Cardiac muscle cell (in vitro differentiated cells and primary cell): ENCODE measurements at regions not wholly inside any gene's neighbourhood (a gene's known extent, or its start where the extent isn't known, plus 50 kb on each side); places are given as distances from the start of the nearest gene placed in this dataset.

Source experiments
- DNase-seq, 2 donors: peaks; one replicate each; pipeline versions ENCODE4 v3.0.0 to v3.0.0-alpha.2; 2010 to 2017; ENCODE audit warnings: low read depth in 1 of 2, low spot score in 1 of 2
- H3K27ac ChIP-seq: fragments of 200-600 bp; sonication (generic); 2 replicates; pipeline ENCODE4 v1.5.1; 2016
- H3K27me3 ChIP-seq: fragments of 200-600 bp; sonication (generic); 2 replicates; pipeline ENCODE4 v1.6.0; 2016; ENCODE audit warnings: control low read depth
- H3K36me3 ChIP-seq: fragments of 200-600 bp; sonication (generic); 2 replicates; pipeline ENCODE4 v1.5.1; 2016; ENCODE audit warnings: control low read depth
- H3K4me1 ChIP-seq: fragments of 200-600 bp; sonication (generic); 2 replicates; pipeline ENCODE4 v1.8.1; 2017; ENCODE audit warnings: low read depth, mild to moderate bottlenecking, mixed run types
- H3K4me3 ChIP-seq: fragments of 200-600 bp; sonication (generic); 2 replicates; pipeline ENCODE4 v1.5.1; 2016; ENCODE audit warnings: mild to moderate bottlenecking
- H3K9me3 ChIP-seq: fragments of 200-600 bp; sonication (generic); 2 replicates; pipeline ENCODE4 v1.5.1; 2017; ENCODE audit warnings: low read depth, mild to moderate bottlenecking, control low read depth
- TF ChIP-seq, protein P1 (sequence below): IDR thresholded peaks from 2 replicates; pipeline ENCODE4 v1.5.1; 2012; ENCODE audit warnings: low read depth, mild to moderate bottlenecking, low read length

DNA sequence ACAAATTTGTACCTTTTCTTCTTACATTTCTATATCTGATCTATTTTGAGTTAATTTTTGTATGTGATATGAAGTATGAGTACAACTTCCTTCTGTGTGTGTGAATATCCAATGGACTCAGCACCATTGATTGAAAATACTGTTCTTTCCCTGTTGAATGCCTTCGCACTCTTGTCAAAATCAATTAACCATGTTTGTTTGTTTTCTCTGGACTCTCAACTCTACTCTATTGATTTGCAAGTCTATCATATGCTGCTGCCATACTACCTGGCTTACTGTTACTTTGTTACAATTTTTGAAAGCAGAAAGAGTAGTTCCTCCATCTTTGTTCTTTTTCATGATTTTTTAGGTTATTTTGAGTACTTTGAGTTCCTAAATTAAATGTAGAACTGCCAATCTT is 1437.4 kb upstream of the SPRY2 start:
- no peaks in the 10 kb centered on the region for H3K36me3 ChIP-seq
- no peaks in the 10 kb centered on the region for H3K9me3 ChIP-seq
- TF ChIP-seq, protein P1, sequence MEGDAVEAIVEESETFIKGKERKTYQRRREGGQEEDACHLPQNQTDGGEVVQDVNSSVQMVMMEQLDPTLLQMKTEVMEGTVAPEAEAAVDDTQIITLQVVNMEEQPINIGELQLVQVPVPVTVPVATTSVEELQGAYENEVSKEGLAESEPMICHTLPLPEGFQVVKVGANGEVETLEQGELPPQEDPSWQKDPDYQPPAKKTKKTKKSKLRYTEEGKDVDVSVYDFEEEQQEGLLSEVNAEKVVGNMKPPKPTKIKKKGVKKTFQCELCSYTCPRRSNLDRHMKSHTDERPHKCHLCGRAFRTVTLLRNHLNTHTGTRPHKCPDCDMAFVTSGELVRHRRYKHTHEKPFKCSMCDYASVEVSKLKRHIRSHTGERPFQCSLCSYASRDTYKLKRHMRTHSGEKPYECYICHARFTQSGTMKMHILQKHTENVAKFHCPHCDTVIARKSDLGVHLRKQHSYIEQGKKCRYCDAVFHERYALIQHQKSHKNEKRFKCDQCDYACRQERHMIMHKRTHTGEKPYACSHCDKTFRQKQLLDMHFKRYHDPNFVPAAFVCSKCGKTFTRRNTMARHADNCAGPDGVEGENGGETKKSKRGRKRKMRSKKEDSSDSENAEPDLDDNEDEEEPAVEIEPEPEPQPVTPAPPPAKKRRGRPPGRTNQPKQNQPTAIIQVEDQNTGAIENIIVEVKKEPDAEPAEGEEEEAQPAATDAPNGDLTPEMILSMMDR: no peak
- no peak for DNase-seq
- no peaks in the 10 kb centered on the region for H3K4me1 ChIP-seq
- H3K27ac ChIP-seq: no peak overlapping the region
- no peaks in the 10 kb centered on the region for H3K27me3 ChIP-seq
- no peak overlapping the region for H3K4me3 ChIP-seq

DNA sequence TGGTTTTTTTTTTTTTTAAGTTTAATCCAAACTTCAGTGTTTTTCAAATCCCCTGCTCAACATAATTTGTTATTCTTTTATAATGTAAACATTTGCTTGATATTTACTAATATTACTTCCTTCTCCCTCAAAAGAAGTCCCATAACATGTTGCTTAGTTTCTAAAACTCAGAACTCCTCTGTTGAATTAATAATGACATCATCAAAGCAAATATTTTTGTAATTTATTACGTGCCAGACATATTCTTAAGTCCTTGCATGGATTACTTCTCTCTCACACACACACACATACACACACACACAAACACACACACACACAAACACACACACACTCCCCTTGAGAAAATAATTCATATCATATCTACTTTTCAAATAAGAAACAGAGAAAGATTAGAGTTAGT is 1432.3 kb upstream of the SPRY2 start:
- H3K27me3 ChIP-seq: no peaks in the 10 kb centered on the region
- H3K9me3 ChIP-seq: no peaks in the 10 kb centered on the region
- no peak overlapping the region for H3K4me3 ChIP-seq
- H3K36me3 ChIP-seq: no peaks in the 10 kb centered on the region
- H3K27ac ChIP-seq: no peak overlapping the region
- TF ChIP-seq, protein P1: no peak
- H3K4me1 ChIP-seq: no peaks in the 10 kb centered on the region
- no peak for DNase-seq

DNA sequence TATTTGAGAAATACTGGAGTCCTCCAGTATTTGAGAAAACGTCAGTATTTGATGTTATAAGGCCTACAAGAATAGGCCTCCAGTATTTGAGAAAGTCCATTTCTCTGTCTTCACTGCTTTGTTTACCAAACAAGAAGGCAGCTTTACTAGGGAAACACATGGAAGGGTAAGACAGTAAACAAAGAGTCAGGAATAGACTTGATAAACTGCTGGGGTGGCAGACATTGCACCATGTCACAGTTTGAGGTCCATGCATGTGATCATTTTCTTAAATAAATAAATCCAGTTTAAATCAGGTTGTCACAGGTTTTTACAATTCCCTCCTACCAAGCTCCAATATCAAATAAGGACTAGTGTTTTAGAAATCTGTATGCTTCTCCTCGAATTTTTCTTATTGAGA is 1431.0 kb upstream of the SPRY2 start:
- TF ChIP-seq, protein P1: no peak
- Histone ChIP-seq H3K4me1 (no peaks in the 10 kb centered on the region), H3K36me3 (no peaks in the 10 kb centered on the region), H3K27me3 (no peaks in the 10 kb centered on the region), H3K27ac (no peak overlapping the region), H3K9me3 (no peaks in the 10 kb centered on the region), H3K4me3 (no peak overlapping the region)
- DNase-seq: no peak

DNA sequence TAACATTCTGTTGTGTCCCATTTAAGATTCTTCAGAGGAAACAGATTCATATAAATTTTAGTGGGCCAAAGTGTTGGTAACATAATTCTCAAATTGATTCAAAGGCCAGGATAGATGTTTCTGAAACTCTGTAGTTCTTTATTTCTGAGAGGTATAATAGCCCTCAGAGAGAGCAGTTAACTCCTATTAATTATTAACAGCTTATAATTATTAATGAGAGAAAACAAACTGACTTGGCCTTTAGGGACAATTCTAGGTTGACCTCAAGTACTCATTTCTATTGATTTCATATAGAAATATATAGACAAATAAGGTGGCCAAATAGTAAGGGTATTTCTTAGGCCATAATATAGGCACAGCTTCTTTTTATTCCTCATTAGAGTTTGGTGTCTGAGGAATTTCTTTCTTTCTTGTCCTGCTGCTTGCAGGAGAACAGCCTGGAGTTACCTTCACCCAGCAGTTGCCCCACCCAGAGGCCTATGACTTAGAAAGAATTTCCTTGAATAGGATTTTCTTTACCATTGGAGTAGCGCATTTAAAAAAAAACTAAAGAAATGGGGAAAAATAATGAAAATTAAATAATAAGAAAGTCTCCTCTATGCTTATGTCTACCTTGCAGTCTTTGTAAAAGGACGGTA is 1430.1 kb upstream of the SPRY2 start:
- Histone ChIP-seq H3K27ac (no peak overlapping the region), H3K4me3 (no peak overlapping the region), H3K4me1 (no peaks in the 10 kb centered on the region), H3K27me3 (no peaks in the 10 kb centered on the region), H3K36me3 (no peaks in the 10 kb centered on the region), H3K9me3 (no peaks in the 10 kb centered on the region)
- no peak for DNase-seq
- TF ChIP-seq, protein P1: no peak

DNA sequence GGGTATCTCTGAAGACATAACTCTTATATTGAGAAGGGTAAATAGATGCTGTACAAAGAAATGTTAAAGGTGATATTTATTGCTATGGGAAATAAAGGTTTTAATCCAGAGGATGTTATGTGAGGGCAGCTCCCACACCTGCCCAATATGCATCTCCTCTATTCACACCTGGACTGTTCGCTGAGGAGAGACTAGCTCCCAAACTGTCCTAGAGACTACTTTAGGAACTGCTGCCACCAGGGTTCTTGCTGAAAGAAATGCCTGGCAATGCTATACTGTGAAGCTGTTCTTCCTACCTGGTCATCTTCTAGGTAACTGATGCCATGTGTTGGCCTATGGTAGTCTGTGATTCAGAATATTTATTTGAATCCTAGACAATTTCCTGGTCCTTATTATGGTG is 1421.5 kb upstream of the SPRY2 start:
- no peak for DNase-seq
- no peaks in the 10 kb centered on the region for H3K36me3 ChIP-seq
- H3K27ac ChIP-seq: no peak overlapping the region
- no peak overlapping the region for H3K4me3 ChIP-seq
- TF ChIP-seq, protein P1: no peak
- no peaks in the 10 kb centered on the region for H3K27me3 ChIP-seq
- no peaks in the 10 kb centered on the region for H3K4me1 ChIP-seq
- H3K9me3 ChIP-seq: no peaks in the 10 kb centered on the region
